HG03103 (cell line): ENCODE measurements at regions not wholly inside any gene's neighbourhood (a gene's known extent, or its start where the extent isn't known, plus 50 kb on each side); places are given as distances from the start of the nearest gene placed in this dataset.

Source experiments
- ATAC-seq: cut with Tn5 transposase; IDR thresholded peaks from one replicate; pipeline ENCODE4 v1.9.1; 2021; ENCODE audit warnings: low read depth; ENCODE audit not compliant: unreplicated experiment

DNA sequence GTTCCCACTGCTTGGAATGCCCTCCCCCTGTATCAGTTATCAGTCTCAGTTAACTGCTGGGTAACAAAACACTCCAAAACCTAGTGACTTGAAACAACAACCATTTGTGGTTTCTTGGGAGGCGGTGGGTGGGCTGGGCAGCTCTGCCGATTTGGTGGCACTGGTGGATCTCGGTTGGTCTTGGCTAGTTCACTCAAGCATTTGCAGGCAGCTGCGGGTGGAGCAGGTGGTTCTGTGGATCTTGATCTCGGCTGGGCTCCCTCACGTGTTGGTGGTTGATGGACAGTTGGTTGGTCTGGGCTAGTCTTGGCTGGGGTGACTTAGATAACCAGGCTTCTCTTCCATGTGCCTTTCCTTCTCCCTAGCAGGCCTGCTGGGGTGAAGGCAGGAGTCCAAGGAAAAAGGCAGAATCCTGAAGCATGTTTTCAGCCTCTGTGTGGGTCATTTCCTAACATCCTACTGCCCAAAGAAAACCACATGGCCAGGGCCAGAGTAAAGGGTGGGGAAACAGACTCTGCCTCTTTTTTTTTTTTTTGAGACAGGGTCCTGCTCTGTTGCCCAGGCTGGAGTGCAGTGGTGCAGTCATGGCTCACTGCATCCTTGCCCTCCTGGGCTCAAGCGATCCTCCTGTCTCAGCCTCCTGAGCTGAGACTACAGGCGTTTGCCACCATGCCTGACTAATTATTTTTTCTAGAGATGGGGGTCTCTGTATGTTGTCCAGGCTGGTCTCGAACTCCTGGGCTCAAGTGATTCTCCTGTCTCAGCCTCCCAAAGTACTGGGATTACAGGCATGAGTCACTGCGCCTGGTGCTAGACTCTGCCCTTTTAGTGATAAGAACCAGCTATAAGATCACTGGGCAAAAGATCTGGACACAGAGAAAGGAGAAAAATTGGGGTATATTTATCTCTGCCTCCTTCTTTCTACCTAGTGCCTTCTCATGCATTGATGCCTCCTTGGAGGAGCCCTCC lies 183.7 kb downstream of the RGS3 start:
- no peak for ATAC-seq

DNA sequence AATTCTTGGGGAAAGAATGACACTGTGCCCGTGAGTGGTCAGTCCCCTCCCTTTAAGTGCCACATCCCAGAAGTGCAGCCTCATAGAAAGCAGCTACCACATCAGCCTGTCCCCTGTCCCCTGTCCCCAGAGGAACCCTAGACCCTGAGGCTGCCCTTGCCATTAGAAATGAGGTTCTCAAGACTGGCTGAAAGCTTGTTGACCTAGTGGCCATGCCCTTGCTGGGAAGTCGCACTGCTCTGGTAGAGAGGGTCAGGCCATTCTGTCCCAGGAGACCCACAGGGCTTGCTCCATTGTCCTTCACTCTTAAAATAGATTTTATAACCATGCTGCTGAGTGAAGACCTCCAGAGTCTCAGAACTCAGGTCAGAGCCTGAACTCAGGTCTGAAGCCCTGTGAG lies 184.5 kb downstream of the RGS3 start:
- no peak for ATAC-seq

DNA sequence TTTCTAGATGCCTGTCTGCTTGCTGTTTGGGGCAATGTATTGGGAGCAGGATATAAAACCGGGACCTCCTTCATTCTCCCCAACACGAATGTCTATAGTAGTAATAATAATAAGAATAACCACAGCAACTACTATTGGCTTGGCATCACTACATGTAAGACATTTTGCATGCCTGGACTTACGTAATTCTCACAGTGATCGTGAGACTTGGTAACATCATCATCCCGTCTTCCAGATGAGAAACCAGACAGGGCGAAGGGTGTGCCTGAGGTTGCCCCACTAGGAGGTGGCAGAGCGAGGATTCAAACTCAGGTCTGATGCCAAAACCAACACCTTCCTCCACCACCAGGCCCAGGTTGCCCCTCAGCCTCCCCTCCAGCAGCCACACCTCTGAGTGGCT lies 185.1 kb downstream of the RGS3 start:
- ATAC-seq: no peak

GRCh38 chr9:113649054-113649453 lies 185.5 kb downstream of the RGS3 start:
- ATAC-seq: no peak

GRCh38 chr9:113649855-113650206 lies 186.3 kb downstream of the RGS3 start:
- ATAC-seq: no peak

DNA sequence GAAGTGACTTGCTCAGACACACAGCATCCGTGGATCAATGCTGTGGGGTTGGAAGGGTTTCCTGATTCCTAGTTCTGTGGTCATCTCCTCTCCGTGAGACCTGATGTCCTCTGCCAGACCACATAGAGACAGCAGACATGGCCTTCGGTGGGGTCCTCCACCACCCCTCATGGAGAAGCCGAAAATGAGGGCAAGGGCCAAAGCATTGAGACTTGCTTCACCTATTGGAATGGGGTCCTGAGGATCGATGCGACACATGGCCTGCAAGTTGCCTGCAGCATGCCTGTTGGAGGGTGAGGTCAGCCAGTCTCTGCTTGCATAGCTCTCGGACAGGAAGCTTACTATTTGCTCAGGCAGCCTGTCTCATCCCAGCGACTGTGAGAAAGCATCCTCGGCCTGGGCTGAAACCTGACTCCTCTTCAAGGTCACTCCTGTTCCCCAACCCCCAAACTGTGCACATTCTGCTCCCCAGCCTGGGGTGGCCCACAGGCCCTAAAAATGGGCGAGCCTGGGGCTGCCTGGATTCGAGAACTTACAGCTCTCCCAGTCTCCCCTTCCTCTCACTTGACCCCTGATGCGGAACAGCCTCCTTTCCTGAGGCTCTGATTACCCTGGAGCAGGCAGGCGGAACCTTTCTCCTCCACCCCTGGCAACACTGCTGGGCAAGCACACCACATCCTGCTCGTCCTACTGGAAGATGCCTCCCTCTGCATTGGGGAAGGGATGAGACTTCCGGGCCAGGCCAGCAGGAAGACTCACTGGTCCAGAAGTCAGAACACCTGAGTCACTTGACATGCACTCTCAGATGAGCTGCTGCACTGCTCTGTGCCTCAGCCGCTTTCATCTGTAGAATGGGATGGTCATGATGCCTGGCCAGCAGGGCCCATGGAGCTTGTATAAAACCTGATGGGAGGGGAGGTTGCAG lies 186.9 kb downstream of the RGS3 start:
- no peak for ATAC-seq

DNA sequence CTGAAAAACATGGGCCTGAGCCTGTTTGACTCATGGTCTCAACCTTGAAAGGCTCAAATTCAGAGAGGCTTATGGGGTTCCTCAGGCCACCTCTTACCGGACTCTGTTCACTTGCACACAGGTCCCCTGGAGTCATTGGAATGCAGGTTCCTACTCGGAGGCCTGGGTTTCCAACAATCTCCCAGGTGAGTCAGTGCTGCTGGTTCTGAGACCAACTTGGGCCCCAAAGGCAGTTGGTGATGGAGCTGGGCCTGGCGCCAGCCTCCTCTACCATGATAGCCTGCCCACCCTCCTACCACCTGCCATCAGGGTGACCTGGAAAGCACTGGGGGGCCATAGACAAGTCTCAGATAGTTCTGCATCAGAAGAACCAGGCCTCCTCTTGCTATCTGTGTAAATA lies 188.4 kb downstream of the RGS3 start:
- no peak for ATAC-seq

DNA sequence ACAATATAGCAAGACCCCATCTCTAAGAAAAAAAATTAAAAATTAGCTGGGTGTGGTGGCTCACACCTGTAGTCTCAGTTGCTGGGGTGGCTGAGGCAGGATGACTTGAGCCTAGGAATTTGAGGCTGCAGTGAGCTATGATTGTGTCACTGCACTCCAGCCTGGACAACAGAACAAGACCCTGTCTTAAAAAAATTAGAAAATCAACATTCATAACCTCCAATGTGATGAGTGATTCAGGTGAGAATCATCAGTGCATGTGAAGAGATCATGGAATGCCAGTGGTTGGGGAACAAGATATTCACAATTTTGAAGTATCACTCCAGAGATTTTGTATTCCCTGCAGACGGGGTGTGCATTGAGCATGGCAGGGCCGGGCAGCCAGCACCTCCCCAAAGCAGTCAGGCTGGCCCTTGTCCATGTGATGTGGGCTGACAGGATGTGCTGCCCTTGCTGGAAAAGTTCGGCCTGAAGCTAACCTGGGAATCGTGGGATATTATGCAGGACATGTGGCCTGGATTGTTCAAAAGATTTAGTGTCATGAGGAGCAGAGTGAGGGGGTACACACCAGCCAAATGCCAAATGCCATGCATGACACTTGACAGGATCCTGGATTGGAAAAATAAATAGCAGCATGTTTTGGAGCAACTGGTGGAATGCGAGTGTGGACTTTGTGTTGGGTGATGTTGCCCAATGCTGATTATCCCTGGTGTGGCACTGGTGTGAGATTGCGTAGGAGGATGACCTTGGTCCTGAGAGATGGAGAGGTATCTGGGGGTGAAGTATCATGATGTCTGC lies 189.0 kb downstream of the RGS3 start:
- ATAC-seq: no peak

- ATAC-seq: no peak
Measured at GRCh38 chr9:113653746-113654604, 190.4 kb downstream of the RGS3 start.

DNA sequence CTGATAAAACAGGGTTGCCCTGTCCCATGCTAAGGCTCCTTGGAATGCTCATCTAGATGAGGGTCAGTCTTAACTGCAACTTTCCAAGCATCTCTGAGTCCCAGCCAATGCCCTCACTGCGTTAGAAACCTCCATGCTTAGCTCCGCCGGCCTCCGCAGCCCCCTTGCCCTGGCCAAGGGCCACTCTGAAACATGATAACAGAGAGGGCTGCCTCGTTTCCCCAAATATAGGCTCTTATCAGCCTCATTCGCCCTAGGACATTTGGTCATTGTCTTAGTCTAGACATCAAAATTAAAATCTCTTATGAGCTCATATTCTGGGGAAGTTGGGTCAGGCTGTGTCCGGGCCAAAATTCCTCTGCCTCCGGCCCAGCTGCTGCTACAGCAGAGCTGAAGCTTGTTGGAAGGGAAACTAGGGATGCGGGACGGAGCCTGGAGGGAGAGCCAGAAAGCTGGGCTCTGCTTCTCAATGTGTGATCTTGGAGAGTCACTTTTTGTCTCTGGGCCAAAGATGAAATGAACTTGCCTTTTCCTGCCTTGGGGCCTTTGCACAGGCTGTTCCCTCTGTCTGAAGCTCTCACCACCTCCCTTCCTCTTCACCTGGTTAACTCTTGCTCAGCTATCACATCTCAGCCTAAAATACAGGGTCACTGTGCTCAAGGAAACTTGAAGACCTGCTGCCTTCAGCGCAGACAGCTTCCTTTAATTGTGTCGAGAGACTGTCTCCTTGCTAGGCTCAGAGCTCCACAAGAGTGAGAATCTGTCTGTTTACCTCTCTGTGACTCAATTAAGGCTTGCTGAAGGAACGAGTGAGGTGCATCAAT lies 191.3 kb downstream of the RGS3 start:
- ATAC-seq: no peak

- ATAC-seq: no peak
Measured at GRCh38 chr9:113656771-113657670, 193.5 kb downstream of the RGS3 start.

GRCh38 chr9:113657765-113658544 lies 194.4 kb downstream of the RGS3 start:
- ATAC-seq: no peak

DNA sequence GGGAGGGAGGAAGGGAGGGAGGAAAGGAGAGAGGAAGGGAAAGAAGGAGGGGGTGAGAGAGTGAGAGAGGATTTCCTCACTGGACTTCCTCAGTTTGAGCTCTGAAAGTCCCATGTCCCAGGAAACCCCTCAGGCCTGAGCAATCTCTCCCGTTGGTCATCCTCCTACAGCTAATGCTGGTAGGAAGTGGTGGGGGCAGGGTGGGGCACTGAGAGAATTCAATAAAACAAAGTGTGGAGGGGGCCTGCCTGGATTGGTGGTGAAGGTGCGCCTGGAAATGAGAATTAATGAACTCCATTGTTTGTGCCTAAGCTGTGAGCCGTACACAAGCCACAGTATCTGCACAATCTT lies 195.0 kb downstream of the RGS3 start:
- ATAC-seq: no peak

GRCh38 chr9:113659039-113659438 lies 195.5 kb downstream of the RGS3 start:
- ATAC-seq: no peak

DNA sequence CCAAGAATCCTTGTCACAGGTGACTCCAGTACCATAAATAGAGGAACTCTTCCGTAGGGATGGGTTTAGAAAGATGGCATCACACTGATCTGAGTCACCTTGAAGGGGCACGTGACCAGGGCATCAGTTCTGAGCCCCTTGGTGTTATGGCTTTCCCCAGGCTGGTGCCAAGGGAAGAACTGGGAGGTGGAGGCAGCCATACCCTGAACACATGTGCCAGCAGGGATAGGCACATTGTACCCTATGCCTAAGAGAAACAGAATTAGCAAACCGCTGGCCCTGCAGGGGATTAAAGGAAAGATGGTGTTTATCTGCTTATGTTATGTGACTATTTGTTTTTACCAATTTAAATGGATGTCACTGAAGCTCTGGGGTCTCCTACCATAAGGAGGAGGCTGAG lies 196.2 kb downstream of the RGS3 start:
- ATAC-seq: no peak

- no peak for ATAC-seq
Measured at GRCh38 chr9:113660196-113660595, 196.7 kb downstream of the RGS3 start.

- ATAC-seq: no peak
Measured at GRCh38 chr9:113661074-113661473, 197.5 kb downstream of the RGS3 start.
